ENCODE measurements at regions not wholly inside any gene's neighbourhood (a gene's known extent, or its start where the extent isn't known, plus 50 kb on each side); places are given as distances from the start of the nearest gene placed in this dataset.

DNA sequence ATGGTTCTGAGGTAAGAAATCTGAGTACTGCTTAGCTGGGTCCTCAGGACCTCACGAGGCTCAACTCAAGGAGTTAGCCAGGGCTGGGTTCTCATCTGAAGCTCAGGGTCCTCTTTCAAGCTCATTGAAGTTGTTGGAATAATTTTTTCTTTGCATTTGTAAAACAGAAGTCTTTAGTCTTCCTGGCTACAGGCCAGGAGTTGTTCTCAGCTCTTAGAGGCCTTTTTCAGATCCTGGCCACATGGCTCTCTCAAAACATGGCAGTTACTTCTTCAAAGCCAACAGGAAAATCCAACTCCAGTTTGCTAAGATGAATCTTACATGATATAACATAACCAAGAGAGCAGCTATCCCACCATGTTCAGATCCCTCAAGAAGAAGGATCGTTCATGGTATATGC, 92.3 kb upstream of the CHODL start:
- TF ChIP-seq, protein P1, sequence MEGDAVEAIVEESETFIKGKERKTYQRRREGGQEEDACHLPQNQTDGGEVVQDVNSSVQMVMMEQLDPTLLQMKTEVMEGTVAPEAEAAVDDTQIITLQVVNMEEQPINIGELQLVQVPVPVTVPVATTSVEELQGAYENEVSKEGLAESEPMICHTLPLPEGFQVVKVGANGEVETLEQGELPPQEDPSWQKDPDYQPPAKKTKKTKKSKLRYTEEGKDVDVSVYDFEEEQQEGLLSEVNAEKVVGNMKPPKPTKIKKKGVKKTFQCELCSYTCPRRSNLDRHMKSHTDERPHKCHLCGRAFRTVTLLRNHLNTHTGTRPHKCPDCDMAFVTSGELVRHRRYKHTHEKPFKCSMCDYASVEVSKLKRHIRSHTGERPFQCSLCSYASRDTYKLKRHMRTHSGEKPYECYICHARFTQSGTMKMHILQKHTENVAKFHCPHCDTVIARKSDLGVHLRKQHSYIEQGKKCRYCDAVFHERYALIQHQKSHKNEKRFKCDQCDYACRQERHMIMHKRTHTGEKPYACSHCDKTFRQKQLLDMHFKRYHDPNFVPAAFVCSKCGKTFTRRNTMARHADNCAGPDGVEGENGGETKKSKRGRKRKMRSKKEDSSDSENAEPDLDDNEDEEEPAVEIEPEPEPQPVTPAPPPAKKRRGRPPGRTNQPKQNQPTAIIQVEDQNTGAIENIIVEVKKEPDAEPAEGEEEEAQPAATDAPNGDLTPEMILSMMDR (IDR thresholded peaks at IDR 0.05; ENCODE audit: low read depth, low read length) = no peak
- no peak for TF ChIP-seq EZH2phosphoT487 (IDR thresholded peaks at IDR 0.05; ENCODE audit: low read depth)
